T1000 (cell line): ENCODE measurements at regions not wholly inside any gene's neighbourhood (a gene's known extent, or its start where the extent isn't known, plus 50 kb on each side); places are given as distances from the start of the nearest gene placed in this dataset.
"Not testable (repeated sequence)": the region's sequence is repeated elsewhere in the genome, so short reads cannot be mapped to it uniquely, and the experiment has no call there.

Experiments
- DNase-seq: peaks from one replicate; lab custom pipeline; 2025; ENCODE audit warnings: mixed read lengths; lab: John Stamatoyannopoulos, UW

GRCh38 chr3:106457281-106458180 is 588.7 kb upstream of the CBLB start:
- no peak for DNase-seq

GRCh38 chr3:106458952-106459351 is 590.1 kb upstream of the CBLB start:
- DNase-seq, result no peak

GRCh38 chr3:106466881-106467280 is 598.1 kb upstream of the CBLB start:
- no peak for DNase-seq

- DNase-seq, result no peak
Measured at GRCh38 chr3:106473576-106474475, 605.0 kb upstream of the CBLB start.

GRCh38 chr3:106482451-106482850 is 613.6 kb upstream of the CBLB start:
- DNase-seq, result no peak

- DNase-seq, result no peak
Measured at GRCh38 chr3:106485217-106485616, 616.4 kb upstream of the CBLB start.

- no peak for DNase-seq
Measured at GRCh38 chr3:106485802-106486201, 617.0 kb upstream of the CBLB start.

- not testable (repeated sequence) for DNase-seq
Measured at GRCh38 chr3:106486945-106487639, 618.3 kb upstream of the CBLB start.

GRCh38 chr3:106488331-106488730 is 619.5 kb upstream of the CBLB start:
- no peak for DNase-seq

GRCh38 chr3:106491796-106492195 is 623.0 kb upstream of the CBLB start:
- DNase-seq, result no peak

- no peak for DNase-seq
Measured at GRCh38 chr3:106508331-106508893, 639.6 kb upstream of the CBLB start.

GRCh38 chr3:106510206-106510605 is 641.4 kb upstream of the CBLB start:
- no peak for DNase-seq

GRCh38 chr3:106512846-106513245 is 644.0 kb upstream of the CBLB start:
- DNase-seq, result no peak

- no peak for DNase-seq
Measured at GRCh38 chr3:106514431-106514830, 645.6 kb upstream of the CBLB start.

- DNase-seq, result no peak
Measured at GRCh38 chr3:106518516-106518915, 649.7 kb upstream of the CBLB start.

- DNase-seq, result no peak
Measured at GRCh38 chr3:106522397-106522796, 653.6 kb upstream of the CBLB start.

GRCh38 chr3:106528932-106529331 is 660.1 kb upstream of the CBLB start:
- no peak for DNase-seq

- DNase-seq, result no peak
Measured at GRCh38 chr3:106529738-106530137, 660.9 kb upstream of the CBLB start.

GRCh38 chr3:106530367-106530766 is 661.6 kb upstream of the CBLB start:
- DNase-seq, result no peak

GRCh38 chr3:106531771-106532329 is 663.0 kb upstream of the CBLB start:
- not testable (repeated sequence) for DNase-seq

GRCh38 chr3:106533093-106533787 is 664.4 kb upstream of the CBLB start:
- DNase-seq, result no peak
